Heart left ventricle (tissue), 13 donors: ENCODE measurements at regions not wholly inside any gene's neighbourhood (a gene's known extent, or its start where the extent isn't known, plus 50 kb on each side); places are given as distances from the start of the nearest gene placed in this dataset.

Experiments
- POLR2A ChIP-seq, 2 donors: fragments of 450-650 bp; IDR thresholded peaks; one replicate each; pipeline ENCODE4 v1.6.1; 2017; ENCODE audit warnings: antibody characterized with exemption in 2 of 2, mild to moderate bottlenecking in 2 of 2, moderate library complexity in 2 of 2
- TF ChIP-seq, protein P1 (sequence below), 12 donors: fragments of 200-600 bp; sonication (generic) in 4 of 12; IDR thresholded peaks; one replicate each; pipeline versions ENCODE4 v1.5.0 to v1.8.0; 2018 to 2022; ENCODE audit warnings: antibody characterized with exemption in 12 of 12, mild to moderate bottlenecking in 5 of 12
- donor health status: ischemic (EF 13 %, LVEDD 7.1; RV severe dilation, severe dysfunction).
- donor health status: DM: no; HTN: yes; CAD: no.
- donor health status: DM: no; HTN: no; CAD: no.
- donor health status: ischemic (EF 25% LVEDD 6.9; RV normal size, moderate dysfunction).
- donor health status: ischemic (EF 25% LVEDD 5.7; RV mildly dilated, moderate dysfunction).
- donor health status: ischemic (EF 35%, LVEDD 5.7; RV mildly dilated, moderate dysfunction).
- donor health status: nonischemic (EF 11% LVEDD 7.7; RV severe dilation, severe dysfunction).
- donor health status: DM: yes; HTN: yes; CAD: no.
- donor health status: PGD.
- donor health status: ischemic (EF 29% LVEDD 5.4; RV normal size, mild dysfunction).
- donor health status: nonischemic (EF 23%, LVEDD 6.1; RV moderate dilation, normal function).

DNA sequence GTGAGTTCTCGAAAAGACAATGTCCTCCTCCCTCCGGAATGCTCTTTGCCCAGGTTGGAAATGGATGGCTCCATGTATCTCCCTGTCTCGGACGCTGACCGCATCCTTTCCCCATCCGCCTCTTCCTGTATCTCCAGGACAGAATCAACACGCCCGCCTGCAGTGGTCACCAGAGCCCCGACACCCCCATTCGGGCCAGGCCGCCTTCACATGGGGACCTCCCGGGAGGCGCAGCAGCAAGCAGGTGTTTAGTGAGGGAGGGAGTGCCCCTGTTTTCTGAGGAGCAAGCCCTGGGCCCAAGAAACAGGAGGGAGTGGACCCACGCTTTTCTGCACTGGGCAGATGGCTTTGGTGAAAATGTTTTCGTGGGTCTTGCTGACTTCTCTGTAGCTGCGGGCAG lies 83.5 kb upstream of the TTC34 start:
- TF ChIP-seq POLR2A (IDR thresholded peaks at IDR 0.05) = no peak
- TF ChIP-seq, protein P1, sequence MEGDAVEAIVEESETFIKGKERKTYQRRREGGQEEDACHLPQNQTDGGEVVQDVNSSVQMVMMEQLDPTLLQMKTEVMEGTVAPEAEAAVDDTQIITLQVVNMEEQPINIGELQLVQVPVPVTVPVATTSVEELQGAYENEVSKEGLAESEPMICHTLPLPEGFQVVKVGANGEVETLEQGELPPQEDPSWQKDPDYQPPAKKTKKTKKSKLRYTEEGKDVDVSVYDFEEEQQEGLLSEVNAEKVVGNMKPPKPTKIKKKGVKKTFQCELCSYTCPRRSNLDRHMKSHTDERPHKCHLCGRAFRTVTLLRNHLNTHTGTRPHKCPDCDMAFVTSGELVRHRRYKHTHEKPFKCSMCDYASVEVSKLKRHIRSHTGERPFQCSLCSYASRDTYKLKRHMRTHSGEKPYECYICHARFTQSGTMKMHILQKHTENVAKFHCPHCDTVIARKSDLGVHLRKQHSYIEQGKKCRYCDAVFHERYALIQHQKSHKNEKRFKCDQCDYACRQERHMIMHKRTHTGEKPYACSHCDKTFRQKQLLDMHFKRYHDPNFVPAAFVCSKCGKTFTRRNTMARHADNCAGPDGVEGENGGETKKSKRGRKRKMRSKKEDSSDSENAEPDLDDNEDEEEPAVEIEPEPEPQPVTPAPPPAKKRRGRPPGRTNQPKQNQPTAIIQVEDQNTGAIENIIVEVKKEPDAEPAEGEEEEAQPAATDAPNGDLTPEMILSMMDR (IDR thresholded peaks at IDR 0.05) = no peak
